ENCODE measurements at regions not wholly inside any gene's neighbourhood (a gene's known extent, or its start where the extent isn't known, plus 50 kb on each side); places are given as distances from the start of the nearest gene placed in this dataset.

GRCh38 chr20:59508729-59509128 is 95.6 kb upstream of the PHACTR3 start:
- no peaks in the 10 kb centered on the region for H3K9me3 ChIP-seq (ENCODE audit: severe bottlenecking)
- TF ChIP-seq CTCF (IDR thresholded peaks at IDR 0.05; ENCODE audit: low read depth, low read length): no peak

GRCh38 chr20:59512651-59513050 is 91.7 kb upstream of the PHACTR3 start:
- no peak for DNase-seq
- H3K27ac ChIP-seq: no peak overlapping the region
- TF ChIP-seq CTCF (IDR thresholded peaks at IDR 0.05; ENCODE audit: low read depth, low read length): no peak
- peaks cover 56% of the 10 kb centered on the region for H3K27me3 ChIP-seq (ENCODE audit: insufficient read depth, low read depth, severe bottlenecking)
- H3K36me3 ChIP-seq: no peaks in the 10 kb centered on the region
- H3K4me3 ChIP-seq (ENCODE audit: low read depth, low read length): no peak overlapping the region
- no peaks in the 10 kb centered on the region for H3K9me3 ChIP-seq (ENCODE audit: severe bottlenecking)

More at GRCh38 chr20:59508729-59509128, 95.6 kb upstream of the PHACTR3 start:
- Histone ChIP-seq H3K4me3 (ENCODE audit: low read depth, low read length) (no peak overlapping the region), H3K27me3 (ENCODE audit: insufficient read depth, low read depth, severe bottlenecking) (peaks cover 19% of the 10 kb centered on the region), H3K27ac (no peak overlapping the region), H3K36me3 (no peaks in the 10 kb centered on the region)
- no peak for DNase-seq

GRCh38 chr20:59514554-59514953 is 89.8 kb upstream of the PHACTR3 start:
- H3K9me3 ChIP-seq (ENCODE audit: severe bottlenecking): no peaks in the 10 kb centered on the region
- no peak for DNase-seq
- no peak overlapping the region for H3K4me3 ChIP-seq (ENCODE audit: low read depth, low read length)
- TF ChIP-seq CTCF (IDR thresholded peaks at IDR 0.05; ENCODE audit: low read depth, low read length): no peak
- no peak overlapping the region for H3K27ac ChIP-seq
- no peaks in the 10 kb centered on the region for H3K36me3 ChIP-seq
- H3K27me3 ChIP-seq (ENCODE audit: insufficient read depth, low read depth, severe bottlenecking): peaks cover 67% of the 10 kb centered on the region

GRCh38 chr20:59515013-59515905 is 89.1 kb upstream of the PHACTR3 start:
- Histone ChIP-seq H3K9me3 (ENCODE audit: severe bottlenecking) (no peaks in the 10 kb centered on the region), H3K27me3 (ENCODE audit: insufficient read depth, low read depth, severe bottlenecking) (peaks cover 72% of the 10 kb centered on the region), H3K4me3 (ENCODE audit: low read depth, low read length) (no peak overlapping the region), H3K27ac (no peak overlapping the region), H3K36me3 (no peaks in the 10 kb centered on the region)
- DNase-seq: peak; percentile 86
- TF ChIP-seq CTCF (IDR thresholded peaks at IDR 0.05; ENCODE audit: low read depth, low read length): peak; percentile 77

GRCh38 chr20:59515906-59516209 is 88.5 kb upstream of the PHACTR3 start:
- H3K9me3 ChIP-seq (ENCODE audit: severe bottlenecking): no peaks in the 10 kb centered on the region
- peaks cover 78% of the 10 kb centered on the region for H3K27me3 ChIP-seq (ENCODE audit: insufficient read depth, low read depth, severe bottlenecking)
- H3K4me3 ChIP-seq (ENCODE audit: low read depth, low read length): no peak overlapping the region
- no peak for TF ChIP-seq CTCF (IDR thresholded peaks at IDR 0.05; ENCODE audit: low read depth, low read length)
- H3K27ac ChIP-seq: no peak overlapping the region
- DNase-seq: no peak
- H3K36me3 ChIP-seq: no peaks in the 10 kb centered on the region
